Astrocyte (in vitro differentiated cells and primary cell): ENCODE measurements at regions not wholly inside any gene's neighbourhood (a gene's known extent, or its start where the extent isn't known, plus 50 kb on each side); places are given as distances from the start of the nearest gene placed in this dataset.

ENCODE experiments used
- DNase-seq: peaks from one replicate; pipeline ENCODE4 v3.0.0-alpha.2; 2010; ENCODE audit warnings: low read depth
- FAIRE-seq: peaks from 2 replicates; lab custom pipeline; 2011; peaks lifted over from hg19 to GRCh38; lab: Jason Lieb, UNC
- H2AFZ ChIP-seq: 2 replicates; pipeline ENCODE4 v1.6.0; 2012; ENCODE audit warnings: low read depth, low read length, inconsistent platforms
- H3K27ac ChIP-seq: 2 replicates; pipeline ENCODE4 v1.5.1; 2011; ENCODE audit warnings: low read depth, low read length, inconsistent platforms
- H3K27me3 ChIP-seq: 2 replicates; pipeline ENCODE4 v1.6.0; 2011; ENCODE audit warnings: low read length, inconsistent platforms; ENCODE audit not compliant: insufficient read depth
- H3K36me3 ChIP-seq: 2 replicates; pipeline ENCODE4 v1.5.1; 2011; ENCODE audit warnings: low read length, inconsistent platforms; ENCODE audit not compliant: insufficient read depth
- H3K4me1 ChIP-seq: 2 replicates; pipeline ENCODE4 v1.5.1; 2011; ENCODE audit warnings: low read length, inconsistent platforms; ENCODE audit not compliant: insufficient read depth
- H3K4me2 ChIP-seq: 2 replicates; pipeline ENCODE4 v1.6.0; 2012; ENCODE audit warnings: low read length, inconsistent platforms
- H3K4me3 ChIP-seq: 2 replicates; pipeline ENCODE4 v1.5.1; 2011; ENCODE audit warnings: low read depth, mild to moderate bottlenecking, low read length, inconsistent platforms; ENCODE audit not compliant: insufficient read depth
- H3K79me2 ChIP-seq: 2 replicates; pipeline ENCODE4 v1.6.0; 2012; ENCODE audit warnings: mild to moderate bottlenecking, low read length, inconsistent platforms; ENCODE audit not compliant: insufficient read depth
- H3K9ac ChIP-seq: 2 replicates; pipeline ENCODE4 v1.6.0; 2012; ENCODE audit warnings: mild to moderate bottlenecking, low read length, inconsistent platforms
- H3K9me3 ChIP-seq: 2 replicates; pipeline ENCODE4 v1.5.1; 2012; ENCODE audit warnings: low read depth, mild to moderate bottlenecking, low read length, inconsistent platforms; ENCODE audit not compliant: insufficient read depth
- H4K20me1 ChIP-seq: 2 replicates; pipeline ENCODE4 v1.6.0; 2012; ENCODE audit warnings: low read length, inconsistent platforms; ENCODE audit not compliant: insufficient read depth
- H3K27ac Mint-ChIP-seq: one replicate; pipeline ENCODE4 v1.8.0; 2021; ENCODE audit warnings: mild to moderate bottlenecking, mixed read lengths; ENCODE audit not compliant: unreplicated experiment
- H3K27me3 Mint-ChIP-seq: one replicate; pipeline ENCODE4 v1.8.0; 2021; ENCODE audit warnings: low read depth, mixed read lengths; ENCODE audit not compliant: unreplicated experiment
- H3K36me3 Mint-ChIP-seq: one replicate; pipeline ENCODE4 v1.8.0; 2021; ENCODE audit warnings: low read depth, mixed read lengths; ENCODE audit not compliant: unreplicated experiment
- H3K4me1 Mint-ChIP-seq: one replicate; pipeline ENCODE4 v1.8.0; 2021; ENCODE audit warnings: low read depth, mixed read lengths; ENCODE audit not compliant: unreplicated experiment
- H3K4me3 Mint-ChIP-seq: one replicate; pipeline ENCODE4 v1.8.0; 2021; ENCODE audit warnings: mild to moderate bottlenecking, moderate library complexity, mixed read lengths; ENCODE audit not compliant: unreplicated experiment
- H3K9me3 Mint-ChIP-seq: one replicate; pipeline ENCODE4 v1.8.0; 2021; ENCODE audit warnings: mild to moderate bottlenecking, mixed read lengths; ENCODE audit not compliant: unreplicated experiment
- CTCF ChIP-seq: IDR thresholded peaks from 2 replicates; pipeline ENCODE4 v1.5.1; 2011; ENCODE audit warnings: low read depth, mild to moderate bottlenecking, inconsistent platforms, low read length, moderate library complexity; ENCODE audit not compliant: insufficient read depth
- EZH2 ChIP-seq: IDR thresholded peaks from 2 replicates; pipeline ENCODE4 v1.6.1; 2012; ENCODE audit warnings: mild to moderate bottlenecking, low read length, inconsistent platforms; ENCODE audit not compliant: insufficient read depth

- FAIRE-seq (no peak), DNase-seq (no peak)
- no peaks in the 10 kb centered on the region for H3K36me3 ChIP-seq
- H3K9me3 ChIP-seq: no peaks in the 10 kb centered on the region
- no peaks in the 10 kb centered on the region for H3K4me1 ChIP-seq
- H3K36me3 Mint-ChIP-seq: no peaks in the 10 kb centered on the region
- no peaks in the 10 kb centered on the region for H3K79me2 ChIP-seq
- H3K9me3 Mint-ChIP-seq: peaks cover 6% of the 10 kb centered on the region
- no peaks in the 10 kb centered on the region for H3K27me3 ChIP-seq
- no peak overlapping the region for H3K27ac Mint-ChIP-seq
- TF ChIP-seq EZH2: no peak
- TF ChIP-seq CTCF: no peak
- H3K4me1 Mint-ChIP-seq: peaks cover 3% of the 10 kb centered on the region
- no peak overlapping the region for H3K27ac ChIP-seq
- H3K4me2 ChIP-seq: no peak overlapping the region
- no peaks in the 10 kb centered on the region for H4K20me1 ChIP-seq
- no peak overlapping the region for H3K4me3 ChIP-seq
- H2AFZ ChIP-seq: no peak overlapping the region
- no peak overlapping the region for H3K4me3 Mint-ChIP-seq
- peaks cover 16% of the 10 kb centered on the region for H3K27me3 Mint-ChIP-seq
- H3K9ac ChIP-seq: no peak overlapping the region
Observed at GRCh38 chr1:229896306-229896705, 170.7 kb upstream of the GALNT2 start.

DNA sequence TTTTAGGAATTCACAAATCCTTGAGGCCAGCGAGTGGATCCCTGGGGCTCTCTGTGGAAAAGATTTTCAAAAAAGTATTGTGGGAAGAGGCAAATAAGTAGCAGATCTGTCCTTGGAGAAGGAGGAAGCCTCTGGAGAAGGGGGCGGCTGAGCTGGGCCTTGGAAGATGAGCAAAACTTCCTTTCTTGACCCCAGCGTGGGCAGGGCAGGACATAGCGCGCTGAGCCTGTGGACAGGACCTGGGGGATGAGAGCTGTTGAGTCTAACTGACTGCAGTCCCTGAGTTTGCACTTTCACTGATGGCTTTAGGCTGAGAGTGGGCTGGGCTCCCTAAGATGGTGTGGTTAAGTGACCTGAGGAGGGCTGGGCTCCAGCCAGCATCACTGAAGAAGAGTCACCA, 170.2 kb upstream of the GALNT2 start:
- TF ChIP-seq CTCF: no peak
- TF ChIP-seq EZH2: no peak
- H2AFZ ChIP-seq: no peak overlapping the region
- H3K4me2 ChIP-seq: no peak overlapping the region
- no peaks in the 10 kb centered on the region for H3K27me3 ChIP-seq
- H3K9me3 ChIP-seq: no peaks in the 10 kb centered on the region
- Mint-ChIP-seq H3K36me3 (no peaks in the 10 kb centered on the region), H3K4me1 (peaks cover 3% of the 10 kb centered on the region), H3K4me3 (no peak overlapping the region), H3K27ac (peak overlapping the region; percentile 23), H3K27me3 (peaks cover 16% of the 10 kb centered on the region), H3K9me3 (peaks cover 6% of the 10 kb centered on the region)
- no peak overlapping the region for H3K4me3 ChIP-seq
- H3K79me2 ChIP-seq: no peaks in the 10 kb centered on the region
- no peaks in the 10 kb centered on the region for H3K4me1 ChIP-seq
- DNase-seq (no peak), FAIRE-seq (no peak)
- no peaks in the 10 kb centered on the region for H4K20me1 ChIP-seq
- no peak overlapping the region for H3K27ac ChIP-seq
- no peaks in the 10 kb centered on the region for H3K36me3 ChIP-seq
- no peak overlapping the region for H3K9ac ChIP-seq

DNA sequence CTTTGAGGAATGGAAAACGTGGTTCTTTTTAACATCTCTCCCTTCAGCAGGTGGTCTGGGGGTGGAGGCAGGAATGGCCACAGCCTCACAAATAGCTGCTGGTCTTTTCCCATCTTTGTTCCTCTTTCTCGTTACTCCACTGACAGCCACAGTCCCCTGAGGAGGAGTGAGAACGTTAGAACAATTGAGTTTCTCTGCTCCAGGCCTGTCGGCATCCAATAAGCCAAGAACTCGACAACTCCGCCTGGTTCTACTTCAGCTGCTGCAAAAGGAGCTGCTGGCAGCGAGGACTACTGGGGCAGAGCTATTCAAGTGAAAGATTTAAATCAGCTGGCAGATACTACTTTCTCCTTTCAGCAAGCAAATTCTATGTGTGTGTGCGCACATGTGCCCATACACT, 169.5 kb upstream of the GALNT2 start:
- Histone ChIP-seq H2AFZ (no peak overlapping the region), H3K79me2 (no peaks in the 10 kb centered on the region), H4K20me1 (no peaks in the 10 kb centered on the region), H3K4me1 (no peaks in the 10 kb centered on the region), H3K9ac (no peak overlapping the region), H3K27ac (no peak overlapping the region), H3K27me3 (no peaks in the 10 kb centered on the region), H3K4me2 (no peak overlapping the region), H3K36me3 (no peaks in the 10 kb centered on the region), H3K9me3 (no peaks in the 10 kb centered on the region), H3K4me3 (no peak overlapping the region)
- FAIRE-seq: no peak
- H3K27ac Mint-ChIP-seq: no peak overlapping the region
- H3K4me3 Mint-ChIP-seq: no peak overlapping the region
- DNase-seq: no peak
- TF ChIP-seq EZH2 (no peak), CTCF (no peak)
- H3K9me3 Mint-ChIP-seq: peaks cover 6% of the 10 kb centered on the region
- H3K27me3 Mint-ChIP-seq: peaks cover 15% of the 10 kb centered on the region
- no peaks in the 10 kb centered on the region for H3K36me3 Mint-ChIP-seq
- H3K4me1 Mint-ChIP-seq: peaks cover 3% of the 10 kb centered on the region
